ENCODE measurements at regions not wholly inside any gene's neighbourhood (a gene's known extent, or its start where the extent isn't known, plus 50 kb on each side); places are given as distances from the start of the nearest gene placed in this dataset.

DNA sequence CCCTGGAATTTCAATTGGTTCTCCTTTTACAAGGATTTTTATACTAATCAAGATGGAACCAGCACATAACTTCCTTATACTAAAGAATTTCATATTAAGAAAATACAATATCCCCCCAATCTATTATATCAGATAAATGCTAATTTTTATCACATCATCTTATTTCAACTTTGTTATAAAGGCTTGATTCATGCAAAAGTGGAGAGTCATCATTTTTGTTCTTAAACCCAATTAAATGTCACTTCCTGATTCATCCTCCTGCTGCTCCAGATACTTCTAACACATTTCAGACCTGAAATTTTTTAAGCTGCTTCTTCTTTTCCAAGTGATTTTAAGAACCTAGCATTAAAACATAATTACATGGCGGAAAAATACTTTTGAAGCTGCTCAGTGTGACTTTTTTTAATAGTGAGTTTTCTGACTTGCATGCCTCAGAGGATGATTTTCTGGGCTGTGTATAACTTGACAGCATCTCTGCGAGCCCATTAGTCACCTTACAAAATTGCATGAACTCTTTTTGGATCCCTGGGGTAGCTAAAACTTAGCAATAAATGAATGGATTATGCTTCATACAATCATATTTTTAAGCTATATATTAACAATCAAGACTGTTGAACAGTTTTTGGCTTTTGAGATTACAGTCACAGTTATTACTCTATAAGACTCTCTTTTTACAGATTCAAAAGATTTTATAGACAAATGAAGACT, 134.1 kb downstream of the ELOVL4 start:
- no peak overlapping the region for H3K27ac ChIP-seq (ENCODE audit: low read length)
- H3F3A ChIP-seq (ENCODE audit: insufficient read depth, low read length, poor library complexity, severe bottlenecking) = peaks cover 13% of the 10 kb centered on the region
- no peaks in the 10 kb centered on the region for H3K9me3 ChIP-seq (ENCODE audit: low read length)
- no peak overlapping the region for H2AFZ ChIP-seq (ENCODE audit: low read depth, low read length)
- TF ChIP-seq SMC3 (conservative IDR thresholded peaks at IDR 0.05; ENCODE audit: poor library complexity) (no peak), EP300 (conservative IDR thresholded peaks at IDR 0.05; ENCODE audit: poor library complexity, severe bottlenecking) (no peak), MXI1 (conservative IDR thresholded peaks at IDR 0.05; ENCODE audit: poor library complexity, severe bottlenecking) (no peak), EZH2 (IDR thresholded peaks at IDR 0.05; ENCODE audit: borderline replicate concordance, insufficient read depth, low read length, poor library complexity, severe bottlenecking) (no peak)
- H3K79me2 ChIP-seq (replicated peaks; ENCODE audit: insufficient read depth, low read length) = no peaks in the 10 kb centered on the region
- H3K36me3 ChIP-seq (ENCODE audit: insufficient read depth, low read length) = no peaks in the 10 kb centered on the region
- no peak overlapping the region for H3K9ac ChIP-seq (ENCODE audit: low read length)
- no peaks in the 10 kb centered on the region for H3K27me3 ChIP-seq (ENCODE audit: insufficient read depth, low read depth, low read length)
- no peak overlapping the region for H3K4me3 ChIP-seq (ENCODE audit: low read length)
- no peak overlapping the region for H3K4me2 ChIP-seq (ENCODE audit: low read length)
- no peaks in the 10 kb centered on the region for H4K20me1 ChIP-seq (ENCODE audit: insufficient read depth)
- H3K9me2 ChIP-seq (ENCODE audit: insufficient read depth, low read length) = no peaks in the 10 kb centered on the region

DNA sequence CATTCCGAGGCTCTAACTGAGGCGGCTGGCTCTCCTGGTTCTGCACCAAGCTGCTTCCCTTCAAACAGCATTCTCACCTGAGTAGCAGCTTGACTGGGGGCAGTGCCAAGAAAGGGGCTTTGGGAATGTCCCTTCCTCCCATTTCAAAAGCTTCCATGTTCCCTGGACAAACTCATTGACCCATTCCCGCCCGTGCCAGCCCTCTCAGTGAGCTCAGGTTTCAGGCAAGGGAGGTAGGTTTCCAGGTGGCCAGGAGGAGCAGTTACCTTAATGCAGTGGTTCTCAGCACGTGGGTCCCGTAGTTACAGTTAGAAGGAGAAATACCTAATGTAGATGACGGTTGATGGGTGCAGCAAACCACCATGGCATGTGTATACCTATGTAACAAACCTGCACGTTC, 135.2 kb downstream of the ELOVL4 start:
- Histone ChIP-seq H3K36me3 (ENCODE audit: insufficient read depth, low read length) (no peaks in the 10 kb centered on the region), H3K27me3 (ENCODE audit: insufficient read depth, low read depth, low read length) (no peaks in the 10 kb centered on the region), H3K9me3 (ENCODE audit: low read length) (no peaks in the 10 kb centered on the region), H3F3A (ENCODE audit: insufficient read depth, low read length, poor library complexity, severe bottlenecking) (peaks cover 16% of the 10 kb centered on the region), H2AFZ (ENCODE audit: low read depth, low read length) (no peak overlapping the region), H4K20me1 (ENCODE audit: insufficient read depth) (no peaks in the 10 kb centered on the region), H3K9ac (ENCODE audit: low read length) (no peak overlapping the region), H3K9me2 (ENCODE audit: insufficient read depth, low read length) (no peaks in the 10 kb centered on the region), H3K4me2 (ENCODE audit: low read length) (no peak overlapping the region), H3K27ac (ENCODE audit: low read length) (peak overlapping the region; percentile 78), H3K4me3 (ENCODE audit: low read length) (no peak overlapping the region), H3K79me2 (replicated peaks; ENCODE audit: insufficient read depth, low read length) (no peaks in the 10 kb centered on the region)
- TF ChIP-seq EP300 (conservative IDR thresholded peaks at IDR 0.05; ENCODE audit: poor library complexity, severe bottlenecking) (no peak), EZH2 (IDR thresholded peaks at IDR 0.05; ENCODE audit: borderline replicate concordance, insufficient read depth, low read length, poor library complexity, severe bottlenecking) (no peak)

DNA sequence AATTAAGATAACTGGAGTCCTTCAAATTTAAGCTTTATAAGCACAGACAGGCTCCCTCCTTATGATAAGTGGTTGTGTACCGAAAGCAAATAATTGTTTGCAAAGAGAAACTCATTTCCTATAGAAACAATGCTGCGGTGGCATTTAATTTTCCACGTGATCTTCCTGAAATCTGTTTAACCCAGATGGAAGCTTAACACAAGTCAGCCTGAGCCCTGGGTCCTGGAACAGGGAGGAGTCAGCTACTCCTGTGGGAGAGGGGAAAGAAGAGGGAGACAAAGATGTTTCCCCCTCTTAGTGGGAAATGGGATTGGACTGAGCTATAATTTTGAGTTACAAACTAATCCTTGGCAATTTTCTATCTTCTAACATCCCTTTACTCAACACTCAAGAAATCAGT, 136.5 kb downstream of the ELOVL4 start:
- no peak for TF ChIP-seq TAF1 (IDR thresholded peaks at IDR 0.05; ENCODE audit: low read depth)
- TF ChIP-seq POLR2AphosphoS5 (IDR thresholded peaks at IDR 0.05) = no peak
- TF ChIP-seq, protein P1, sequence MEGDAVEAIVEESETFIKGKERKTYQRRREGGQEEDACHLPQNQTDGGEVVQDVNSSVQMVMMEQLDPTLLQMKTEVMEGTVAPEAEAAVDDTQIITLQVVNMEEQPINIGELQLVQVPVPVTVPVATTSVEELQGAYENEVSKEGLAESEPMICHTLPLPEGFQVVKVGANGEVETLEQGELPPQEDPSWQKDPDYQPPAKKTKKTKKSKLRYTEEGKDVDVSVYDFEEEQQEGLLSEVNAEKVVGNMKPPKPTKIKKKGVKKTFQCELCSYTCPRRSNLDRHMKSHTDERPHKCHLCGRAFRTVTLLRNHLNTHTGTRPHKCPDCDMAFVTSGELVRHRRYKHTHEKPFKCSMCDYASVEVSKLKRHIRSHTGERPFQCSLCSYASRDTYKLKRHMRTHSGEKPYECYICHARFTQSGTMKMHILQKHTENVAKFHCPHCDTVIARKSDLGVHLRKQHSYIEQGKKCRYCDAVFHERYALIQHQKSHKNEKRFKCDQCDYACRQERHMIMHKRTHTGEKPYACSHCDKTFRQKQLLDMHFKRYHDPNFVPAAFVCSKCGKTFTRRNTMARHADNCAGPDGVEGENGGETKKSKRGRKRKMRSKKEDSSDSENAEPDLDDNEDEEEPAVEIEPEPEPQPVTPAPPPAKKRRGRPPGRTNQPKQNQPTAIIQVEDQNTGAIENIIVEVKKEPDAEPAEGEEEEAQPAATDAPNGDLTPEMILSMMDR (IDR thresholded peaks at IDR 0.05; ENCODE audit: poor library complexity, severe bottlenecking) = no peak
- TF ChIP-seq, protein P2, sequence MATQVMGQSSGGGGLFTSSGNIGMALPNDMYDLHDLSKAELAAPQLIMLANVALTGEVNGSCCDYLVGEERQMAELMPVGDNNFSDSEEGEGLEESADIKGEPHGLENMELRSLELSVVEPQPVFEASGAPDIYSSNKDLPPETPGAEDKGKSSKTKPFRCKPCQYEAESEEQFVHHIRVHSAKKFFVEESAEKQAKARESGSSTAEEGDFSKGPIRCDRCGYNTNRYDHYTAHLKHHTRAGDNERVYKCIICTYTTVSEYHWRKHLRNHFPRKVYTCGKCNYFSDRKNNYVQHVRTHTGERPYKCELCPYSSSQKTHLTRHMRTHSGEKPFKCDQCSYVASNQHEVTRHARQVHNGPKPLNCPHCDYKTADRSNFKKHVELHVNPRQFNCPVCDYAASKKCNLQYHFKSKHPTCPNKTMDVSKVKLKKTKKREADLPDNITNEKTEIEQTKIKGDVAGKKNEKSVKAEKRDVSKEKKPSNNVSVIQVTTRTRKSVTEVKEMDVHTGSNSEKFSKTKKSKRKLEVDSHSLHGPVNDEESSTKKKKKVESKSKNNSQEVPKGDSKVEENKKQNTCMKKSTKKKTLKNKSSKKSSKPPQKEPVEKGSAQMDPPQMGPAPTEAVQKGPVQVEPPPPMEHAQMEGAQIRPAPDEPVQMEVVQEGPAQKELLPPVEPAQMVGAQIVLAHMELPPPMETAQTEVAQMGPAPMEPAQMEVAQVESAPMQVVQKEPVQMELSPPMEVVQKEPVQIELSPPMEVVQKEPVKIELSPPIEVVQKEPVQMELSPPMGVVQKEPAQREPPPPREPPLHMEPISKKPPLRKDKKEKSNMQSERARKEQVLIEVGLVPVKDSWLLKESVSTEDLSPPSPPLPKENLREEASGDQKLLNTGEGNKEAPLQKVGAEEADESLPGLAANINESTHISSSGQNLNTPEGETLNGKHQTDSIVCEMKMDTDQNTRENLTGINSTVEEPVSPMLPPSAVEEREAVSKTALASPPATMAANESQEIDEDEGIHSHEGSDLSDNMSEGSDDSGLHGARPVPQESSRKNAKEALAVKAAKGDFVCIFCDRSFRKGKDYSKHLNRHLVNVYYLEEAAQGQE (IDR thresholded peaks at IDR 0.05; ENCODE audit: borderline replicate concordance) = no peak
- no peak for TF ChIP-seq SMC3 (conservative IDR thresholded peaks at IDR 0.05; ENCODE audit: poor library complexity)
- no peak for TF ChIP-seq EZH2 (IDR thresholded peaks at IDR 0.05; ENCODE audit: borderline replicate concordance, insufficient read depth, low read length, poor library complexity, severe bottlenecking)
- TF ChIP-seq MXI1 (conservative IDR thresholded peaks at IDR 0.05; ENCODE audit: poor library complexity, severe bottlenecking) = no peak
- TF ChIP-seq EP300 (conservative IDR thresholded peaks at IDR 0.05; ENCODE audit: poor library complexity, severe bottlenecking) = no peak
- TF ChIP-seq RAD21 (conservative IDR thresholded peaks at IDR 0.05) = no peak
- H2AFZ ChIP-seq (ENCODE audit: low read depth, low read length) = no peak overlapping the region
- H3K9me2 ChIP-seq (ENCODE audit: insufficient read depth, low read length) = no peaks in the 10 kb centered on the region
- H3K9me3 ChIP-seq (ENCODE audit: low read length) = no peaks in the 10 kb centered on the region
- H3K9ac ChIP-seq (ENCODE audit: low read length) = peak overlapping the region; percentile 40
- H3K4me3 ChIP-seq (ENCODE audit: low read length) = peak overlapping the region; percentile 41
- H3K36me3 ChIP-seq (ENCODE audit: insufficient read depth, low read length) = no peaks in the 10 kb centered on the region
- H3K4me2 ChIP-seq (ENCODE audit: low read length) = no peak overlapping the region
- peaks cover 16% of the 10 kb centered on the region for H3F3A ChIP-seq (ENCODE audit: insufficient read depth, low read length, poor library complexity, severe bottlenecking)
- no peaks in the 10 kb centered on the region for H3K79me2 ChIP-seq (replicated peaks; ENCODE audit: insufficient read depth, low read length)
- no peaks in the 10 kb centered on the region for H3K27me3 ChIP-seq (ENCODE audit: insufficient read depth, low read depth, low read length)
- H4K20me1 ChIP-seq (ENCODE audit: insufficient read depth) = no peaks in the 10 kb centered on the region
- peak overlapping the region; percentile 78 for H3K27ac ChIP-seq (ENCODE audit: low read length)

Data from neural cell (in vitro differentiated cells).